ELR (cell line): ENCODE measurements at regions not wholly inside any gene's neighbourhood (a gene's known extent, or its start where the extent isn't known, plus 50 kb on each side); places are given as distances from the start of the nearest gene placed in this dataset.
"Not testable (repeated sequence)": the region's sequence is repeated elsewhere in the genome, so short reads cannot be mapped to it uniquely, and the experiment has no call there.

Experiments
- DNase-seq: peaks from one replicate; pipeline ENCODE4 v3.0.0-alpha.2; 2015; ENCODE audit warnings: low read depth

DNA sequence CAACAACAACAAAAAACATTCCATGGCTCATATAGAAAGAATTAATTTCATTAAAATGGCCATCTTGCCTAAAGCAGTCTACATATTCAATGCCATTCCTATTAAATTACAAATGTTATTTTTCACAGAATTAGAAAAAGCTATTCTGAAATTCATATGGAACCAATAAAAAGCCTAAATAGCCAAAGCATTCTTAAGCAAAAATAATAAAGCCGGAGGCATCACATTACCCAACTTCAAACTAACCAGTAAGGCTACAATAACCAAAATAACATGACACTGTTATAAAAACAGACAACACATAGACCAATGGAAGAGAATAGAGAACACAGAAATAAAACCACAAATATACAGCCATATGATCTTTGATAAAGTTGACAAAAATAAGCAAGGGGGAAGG lies 330.4 kb downstream of the KIF20B start:
- DNase-seq, result no peak

DNA sequence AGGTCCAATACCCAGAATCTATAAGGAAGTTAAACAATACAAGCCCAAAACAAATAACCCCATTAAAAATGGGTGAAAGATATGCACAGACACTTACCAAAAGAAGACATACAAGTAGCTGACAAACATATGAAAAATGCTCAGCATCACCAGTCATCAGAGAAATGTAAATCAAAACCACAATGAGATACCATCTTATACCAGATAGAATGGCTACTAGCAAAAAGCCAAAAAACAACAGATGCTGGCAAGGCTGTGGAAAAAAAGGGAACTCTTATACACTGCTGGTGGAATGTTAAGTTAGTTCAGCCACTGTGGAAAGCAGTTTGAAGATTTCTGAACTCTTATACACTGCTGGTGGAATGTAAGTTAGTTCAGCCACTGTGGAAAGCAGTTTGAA lies 331.1 kb downstream of the KIF20B start:
- no peak for DNase-seq

DNA sequence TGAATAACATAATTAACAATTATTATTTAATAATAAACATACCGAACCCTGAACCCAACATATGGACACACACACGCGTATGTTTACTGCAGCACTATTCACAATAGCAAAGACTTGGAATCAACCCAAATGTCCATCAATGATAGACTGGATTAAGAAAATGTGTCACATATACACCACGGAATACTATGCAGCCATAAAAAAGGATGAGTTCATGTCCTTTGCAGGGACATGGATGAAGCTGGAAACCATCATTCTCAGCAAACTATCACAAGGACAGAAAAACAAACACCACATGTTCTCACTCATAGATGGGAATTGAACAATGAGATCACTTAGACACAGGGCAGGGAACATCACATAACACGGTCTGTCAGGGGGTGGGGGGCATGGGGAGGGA lies 333.5 kb downstream of the KIF20B start:
- not testable (repeated sequence) for DNase-seq

DNA sequence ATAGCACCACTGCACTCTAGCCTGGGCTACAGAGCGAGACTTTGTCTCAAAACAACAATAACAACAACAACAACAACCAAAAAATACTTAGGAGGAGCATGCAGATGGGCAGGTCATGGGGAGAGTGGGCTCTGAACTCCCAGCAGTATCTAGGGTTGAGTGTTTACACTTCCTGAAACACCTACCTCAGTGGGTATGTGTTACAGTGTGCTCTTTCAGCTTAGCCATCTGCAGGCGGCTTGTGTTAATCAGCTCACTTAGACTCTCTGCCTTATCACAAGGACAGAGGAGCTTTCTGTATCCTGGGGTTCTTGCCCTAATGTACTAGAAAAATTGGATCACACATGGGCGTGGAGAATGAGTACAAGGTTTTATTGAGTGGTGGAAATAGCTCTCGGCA lies 340.2 kb downstream of the KIF20B start:
- no peak for DNase-seq

GRCh38 chr10:90042075-90042474 lies 340.7 kb downstream of the KIF20B start:
- DNase-seq, result no peak

DNA sequence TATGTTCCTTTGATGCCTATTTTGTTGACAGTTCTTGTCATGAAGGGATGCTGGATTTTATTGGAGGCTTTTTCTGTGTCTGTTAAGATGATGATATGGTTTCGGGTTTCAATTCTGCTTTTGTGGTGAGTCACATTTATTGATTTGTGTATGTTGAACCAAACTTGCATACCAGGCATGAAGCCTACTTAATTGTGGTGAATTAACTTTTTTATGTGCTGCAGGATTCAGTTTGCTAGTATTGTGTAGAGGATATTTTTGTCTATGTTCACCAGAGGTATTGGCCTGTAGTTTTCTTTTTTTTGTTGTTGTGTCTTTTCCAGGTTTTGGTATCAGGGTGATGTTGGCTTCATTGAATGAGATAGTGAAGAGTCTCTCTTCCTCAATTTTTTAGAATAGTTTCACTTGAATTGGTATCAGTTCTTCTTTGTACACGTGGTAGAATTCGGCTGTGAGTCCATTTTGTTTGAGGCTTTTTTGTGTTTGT lies 345.9 kb downstream of the KIF20B start:
- DNase-seq, result no peak

DNA sequence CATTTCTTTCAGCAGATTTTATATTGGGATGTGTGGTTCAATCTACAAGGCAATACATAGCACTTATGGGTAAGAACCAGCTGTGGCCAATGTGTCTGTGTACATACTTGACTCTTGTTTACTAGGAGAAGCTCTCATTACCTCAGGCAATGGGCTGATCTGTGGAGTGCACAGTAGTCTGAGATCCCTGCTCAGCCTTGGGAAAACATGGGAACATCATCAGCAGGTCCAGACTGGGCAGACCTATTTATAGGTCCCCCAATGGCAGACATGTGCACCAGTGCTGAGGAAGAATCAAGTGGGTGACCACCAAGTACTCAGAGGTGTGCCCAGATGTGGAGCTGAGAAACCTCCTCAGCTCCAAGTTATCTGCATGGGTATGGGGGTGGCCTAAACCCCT lies 349.7 kb downstream of the KIF20B start:
- DNase-seq, result no peak

DNA sequence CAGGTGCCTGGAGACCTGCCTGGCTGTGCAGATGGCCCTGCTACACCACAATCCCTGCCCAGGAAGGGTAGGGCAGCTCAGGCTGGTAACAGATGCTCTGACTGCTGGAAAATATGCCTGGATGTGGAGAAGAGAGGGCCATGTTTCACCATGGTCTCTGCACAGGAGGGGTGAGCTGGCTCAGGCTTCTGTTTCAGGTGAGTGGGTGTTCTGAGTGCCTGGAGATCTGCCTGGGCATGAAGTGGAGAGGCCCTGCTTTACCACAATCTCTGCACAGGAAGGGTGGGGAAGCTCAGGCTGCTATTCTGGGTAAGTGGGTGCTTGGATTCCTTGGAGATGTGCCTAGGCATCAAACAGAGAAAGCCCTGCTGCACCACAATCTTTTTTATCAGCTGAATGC lies 350.1 kb downstream of the KIF20B start:
- no peak for DNase-seq

DNA sequence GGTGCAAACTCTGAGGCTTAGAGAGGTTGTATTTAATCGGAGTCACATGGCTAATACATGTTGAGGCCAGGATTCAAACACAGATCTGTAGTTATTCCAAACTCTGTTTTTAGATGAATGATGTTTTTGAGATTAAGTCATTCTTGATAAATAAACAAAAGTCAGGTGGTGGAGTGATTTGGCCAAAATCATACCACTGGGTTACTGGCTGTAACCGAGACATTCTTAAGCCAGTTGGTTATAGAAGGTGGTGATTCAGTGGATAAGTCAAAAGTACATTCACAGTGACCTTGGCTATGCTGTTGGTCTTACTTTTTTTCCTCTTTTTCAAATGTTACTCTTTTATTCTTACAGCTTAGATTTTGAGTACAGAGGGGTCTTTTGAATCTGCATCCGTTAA lies 361.4 kb downstream of the KIF20B start:
- peak; percentile 9 for DNase-seq

DNA sequence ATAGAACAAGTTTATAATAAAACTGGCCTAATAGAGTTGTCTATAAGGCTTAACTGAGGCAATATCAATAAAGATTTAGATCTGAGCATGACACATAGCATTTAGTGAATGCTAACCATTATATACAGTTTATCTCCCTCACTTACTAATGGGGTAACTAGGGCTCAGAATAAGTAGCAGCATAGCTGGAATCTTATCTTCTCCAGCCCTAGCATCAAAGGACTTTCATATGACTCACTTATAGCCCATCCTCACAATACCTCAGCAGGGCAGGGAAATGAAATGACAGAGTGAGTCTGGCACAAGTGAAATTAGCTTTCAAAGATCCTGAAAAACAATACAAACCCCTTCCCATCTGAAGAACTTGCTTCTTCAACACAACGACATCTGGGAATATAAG lies 362.9 kb downstream of the KIF20B start:
- no peak for DNase-seq

DNA sequence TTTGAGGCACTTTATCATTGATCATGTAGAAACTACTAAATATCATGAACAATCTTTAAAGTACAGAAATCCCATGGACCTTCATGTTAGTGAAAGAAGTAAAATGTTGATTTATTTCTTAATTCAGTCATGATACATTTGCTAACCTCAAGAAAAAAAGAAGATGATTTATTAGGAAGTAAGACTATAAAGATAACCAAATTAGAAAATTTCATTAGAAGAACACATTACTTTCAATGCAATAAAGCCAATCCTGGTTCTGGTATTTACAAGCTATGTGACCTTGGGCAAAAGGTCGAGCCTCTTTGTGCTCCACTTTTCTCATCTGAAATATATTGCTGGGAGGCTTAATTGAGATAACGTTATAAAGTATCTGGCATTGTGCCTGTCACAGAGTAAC lies 365.0 kb downstream of the KIF20B start:
- DNase-seq, result no peak

- DNase-seq, result no peak
These were observed 374.6 kb downstream of the KIF20B start for GRCh38 chr10:90075995-90076394.

- DNase-seq, result no peak
These were observed 378.4 kb downstream of the KIF20B start for GRCh38 chr10:90079819-90080218.

GRCh38 chr10:90086606-90087190 lies 385.3 kb downstream of the KIF20B start:
- not testable (repeated sequence) for DNase-seq

- peak; percentile 59 for DNase-seq
These were observed 386.0 kb downstream of the KIF20B start for GRCh38 chr10:90087197-90088023.

DNA sequence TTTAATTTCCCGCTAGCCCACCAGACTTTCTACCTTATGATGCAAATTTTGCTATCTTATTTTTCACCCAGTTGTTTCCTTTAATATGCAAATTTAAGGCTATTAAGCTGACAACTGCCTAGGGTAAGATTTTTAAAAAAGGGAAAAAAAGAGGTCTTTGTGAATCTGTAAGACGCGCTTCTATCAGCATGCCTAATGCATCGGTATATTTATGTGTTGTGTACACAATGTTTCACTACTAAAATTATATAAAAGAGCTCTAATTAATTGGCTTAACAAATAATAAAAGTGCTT lies 386.6 kb downstream of the KIF20B start:
- DNase-seq, result no peak

GRCh38 chr10:90089719-90090118 lies 388.3 kb downstream of the KIF20B start:
- DNase-seq, result no peak

DNA sequence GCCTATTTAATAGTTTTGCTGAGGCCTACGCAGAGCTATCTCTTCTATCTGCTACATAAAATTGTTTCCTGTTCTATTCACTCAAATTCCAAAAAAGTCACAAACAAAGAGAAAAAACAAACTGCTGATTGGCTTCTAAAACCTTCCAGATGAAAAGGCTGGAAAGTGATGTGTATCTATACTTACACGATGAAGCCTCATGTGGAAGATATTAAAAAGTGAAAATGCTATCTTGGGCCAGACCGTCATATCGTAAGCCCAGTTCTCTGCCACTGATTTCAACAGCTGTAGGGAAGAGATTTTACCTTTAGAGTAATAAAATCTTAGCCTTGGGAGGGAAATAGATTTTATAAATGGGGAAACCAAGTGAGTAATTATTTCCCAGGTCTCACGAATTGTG lies 394.8 kb downstream of the KIF20B start:
- DNase-seq, result no peak

DNA sequence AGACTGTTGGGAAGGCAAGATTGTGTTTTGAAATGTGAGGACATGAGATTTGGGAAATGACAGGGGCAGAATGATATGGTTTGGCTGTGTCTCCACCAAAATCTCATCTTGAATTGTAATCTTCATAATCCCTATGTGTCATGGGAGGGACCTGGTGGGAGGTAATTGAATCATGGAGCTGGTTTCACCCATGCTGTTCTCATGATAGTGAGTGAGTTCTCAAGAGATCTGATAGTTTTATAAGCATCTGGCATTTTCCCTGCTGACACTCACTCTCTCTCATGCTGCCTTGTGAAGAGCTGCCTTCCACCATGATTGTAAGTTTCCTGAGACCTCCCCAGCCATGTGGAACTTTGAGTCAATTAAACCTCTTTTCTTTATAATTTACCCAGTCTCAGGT lies 406.2 kb downstream of the KIF20B start:
- DNase-seq, result not testable (repeated sequence)

DNA sequence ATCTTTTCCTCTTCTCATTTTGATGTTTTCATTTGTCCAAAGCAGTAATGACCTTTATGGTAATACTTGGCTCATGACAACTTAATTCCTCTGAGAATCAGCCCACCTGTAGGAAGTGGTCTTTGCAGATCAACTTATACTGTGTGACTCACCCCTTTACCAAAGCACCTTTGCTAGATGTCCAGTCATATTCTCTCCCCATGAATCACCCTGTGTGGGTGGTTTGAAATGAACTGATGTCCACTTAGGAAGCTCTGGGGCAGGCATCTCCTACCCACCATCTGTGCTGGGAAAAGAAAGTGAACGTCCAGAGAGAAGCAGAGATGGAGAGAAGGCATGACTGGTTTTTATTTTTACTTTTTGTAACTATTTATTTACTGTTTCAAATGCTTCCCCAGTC lies 410.3 kb downstream of the KIF20B start:
- no peak for DNase-seq

GRCh38 chr10:90112681-90113080 lies 411.3 kb downstream of the KIF20B start:
- no peak for DNase-seq

- DNase-seq, result not testable (repeated sequence)
These were observed 417.2 kb downstream of the KIF20B start for GRCh38 chr10:90118567-90118966.

- DNase-seq, result not testable (repeated sequence)
These were observed 418.4 kb downstream of the KIF20B start for GRCh38 chr10:90119631-90120280.
